Activated CD8-positive, alpha-beta memory T cell treated with anti-CD3 and anti-CD28 coated beads for 36 hours (primary cell): ENCODE measurements at regions not wholly inside any gene's neighbourhood (a gene's known extent, or its start where the extent isn't known, plus 50 kb on each side); places are given as distances from the start of the nearest gene placed in this dataset.

ENCODE experiments used
- CTCF ChIA-PET: fragments of 350-600 bp; sonication (Branson Sonifier 250); formaldehyde crosslinking; loops from one replicate; lab custom pipeline; 2021; ENCODE audit warnings: antibody characterized with exemption; lab: Charles Lee
- POLR2A ChIA-PET: fragments of 350-600 bp; sonication (Branson Sonifier 250); formaldehyde crosslinking; loops from one replicate; lab custom pipeline; 2021; ENCODE audit warnings: antibody characterized with exemption; lab: Charles Lee

- POLR2A ChIA-PET, result no interaction called here
- CTCF ChIA-PET, result no interaction called here
Measured at GRCh38 chr2:40874380-40874779, 422.5 kb upstream of the SLC8A1 start.

- POLR2A ChIA-PET, result no interaction called here
- CTCF ChIA-PET, result no interaction called here
Measured at GRCh38 chr2:40877734-40878288, 425.9 kb upstream of the SLC8A1 start.

- POLR2A ChIA-PET, result no interaction called here
Measured at GRCh38 chr2:40879305-40879704, 427.4 kb upstream of the SLC8A1 start.

GRCh38 chr2:40886100-40886499 is 434.2 kb upstream of the SLC8A1 start:
- CTCF ChIA-PET, result no interaction called here
- POLR2A ChIA-PET, result no interaction called here

More at GRCh38 chr2:40879305-40879704, 427.4 kb upstream of the SLC8A1 start:
- CTCF ChIA-PET, result no interaction called here

- ChIA-PET POLR2A (no interaction called here), CTCF (interaction anchor here (0.7 kb wide), 1 partner anchor 605 kb away, joined by 4 read pairs; no protein-coding TSS in a partner anchor)
Measured at GRCh38 chr2:40886655-40887054, 434.8 kb upstream of the SLC8A1 start.

- ChIA-PET CTCF (no interaction called here), POLR2A (no interaction called here)
Measured at GRCh38 chr2:40896358-40896757, 444.5 kb upstream of the SLC8A1 start.

GRCh38 chr2:40914666-40915065 is 462.8 kb upstream of the SLC8A1 start:
- CTCF ChIA-PET, result no interaction called here

GRCh38 chr2:40915651-40916050 is 463.8 kb upstream of the SLC8A1 start:
- CTCF ChIA-PET, result no interaction called here
- POLR2A ChIA-PET, result no interaction called here

More at GRCh38 chr2:40914666-40915065, 462.8 kb upstream of the SLC8A1 start:
- POLR2A ChIA-PET, result no interaction called here

GRCh38 chr2:40935349-40935748 is 483.5 kb upstream of the SLC8A1 start:
- CTCF ChIA-PET, result no interaction called here

GRCh38 chr2:40937284-40937683 is 485.4 kb upstream of the SLC8A1 start:
- CTCF ChIA-PET, result no interaction called here
- POLR2A ChIA-PET, result no interaction called here

More at GRCh38 chr2:40935349-40935748, 483.5 kb upstream of the SLC8A1 start:
- POLR2A ChIA-PET, result no interaction called here

- ChIA-PET CTCF (no interaction called here), POLR2A (no interaction called here)
Measured at GRCh38 chr2:40953341-40953740, 501.5 kb upstream of the SLC8A1 start.

- ChIA-PET POLR2A (no interaction called here), CTCF (no interaction called here)
Measured at GRCh38 chr2:40955042-40955441, 503.2 kb upstream of the SLC8A1 start.

- CTCF ChIA-PET, result no interaction called here
- POLR2A ChIA-PET, result no interaction called here
Measured at GRCh38 chr2:40955635-40956034, 503.7 kb upstream of the SLC8A1 start.

GRCh38 chr2:40957508-40957907 is 505.6 kb upstream of the SLC8A1 start:
- ChIA-PET POLR2A (no interaction called here), CTCF (interaction anchor here (0.6 kb wide), 1 partner anchor 19 kb away, joined by 5 read pairs; no protein-coding TSS in a partner anchor)

- ChIA-PET POLR2A (no interaction called here), CTCF (no interaction called here)
Measured at GRCh38 chr2:40962026-40962425, 510.1 kb upstream of the SLC8A1 start.

- ChIA-PET CTCF (no interaction called here), POLR2A (no interaction called here)
Measured at GRCh38 chr2:40964509-40965250, 512.8 kb upstream of the SLC8A1 start.

GRCh38 chr2:40967451-40967850 is 515.6 kb upstream of the SLC8A1 start:
- ChIA-PET CTCF (no interaction called here), POLR2A (no interaction called here)

- POLR2A ChIA-PET, result no interaction called here
- CTCF ChIA-PET, result no interaction called here
Measured at GRCh38 chr2:40975151-40975550, 523.3 kb upstream of the SLC8A1 start.

GRCh38 chr2:40997362-40997761 is 545.5 kb upstream of the SLC8A1 start:
- ChIA-PET POLR2A (no interaction called here), CTCF (no interaction called here)

GRCh38 chr2:41000374-41000773 is 548.5 kb upstream of the SLC8A1 start:
- POLR2A ChIA-PET, result no interaction called here

GRCh38 chr2:41000906-41001305 is 549.0 kb upstream of the SLC8A1 start:
- ChIA-PET CTCF (no interaction called here), POLR2A (no interaction called here)

More at GRCh38 chr2:41000374-41000773, 548.5 kb upstream of the SLC8A1 start:
- CTCF ChIA-PET, result no interaction called here
